ENCODE measurements at regions not wholly inside any gene's neighbourhood (a gene's known extent, or its start where the extent isn't known, plus 50 kb on each side); places are given as distances from the start of the nearest gene placed in this dataset.

DNA sequence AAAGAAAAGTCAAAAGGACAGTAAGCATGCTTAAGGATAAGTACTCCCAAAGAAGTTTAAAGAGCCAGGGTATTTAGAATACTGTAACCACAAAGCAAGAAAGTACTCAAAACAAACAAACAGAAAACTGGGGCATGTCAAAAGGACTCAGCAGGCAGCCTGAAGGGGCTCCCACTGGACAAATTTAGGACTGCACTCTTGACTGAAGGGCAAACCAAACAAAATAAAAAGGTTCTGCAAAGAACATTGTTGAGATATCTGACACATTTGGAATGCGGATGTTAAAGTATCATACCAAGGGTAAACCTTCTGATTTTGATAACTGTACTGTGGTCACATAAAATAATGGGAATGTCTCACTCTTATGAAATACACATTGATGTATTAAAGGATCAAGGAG, 157.4 kb downstream of the TNFSF13B start (continued):
- TF ChIP-seq SIN3A (IDR thresholded peaks at IDR 0.05; ENCODE audit: borderline replicate concordance, low read depth, low read length) = no peak
- TF ChIP-seq RAD21 (IDR thresholded peaks at IDR 0.05; ENCODE audit: low read length) = no peak
- TF ChIP-seq, protein P1, sequence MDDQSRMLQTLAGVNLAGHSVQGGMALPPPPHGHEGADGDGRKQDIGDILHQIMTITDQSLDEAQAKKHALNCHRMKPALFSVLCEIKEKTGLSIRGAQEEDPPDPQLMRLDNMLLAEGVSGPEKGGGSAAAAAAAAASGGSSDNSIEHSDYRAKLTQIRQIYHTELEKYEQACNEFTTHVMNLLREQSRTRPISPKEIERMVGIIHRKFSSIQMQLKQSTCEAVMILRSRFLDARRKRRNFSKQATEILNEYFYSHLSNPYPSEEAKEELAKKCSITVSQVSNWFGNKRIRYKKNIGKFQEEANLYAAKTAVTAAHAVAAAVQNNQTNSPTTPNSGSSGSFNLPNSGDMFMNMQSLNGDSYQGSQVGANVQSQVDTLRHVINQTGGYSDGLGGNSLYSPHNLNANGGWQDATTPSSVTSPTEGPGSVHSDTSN (IDR thresholded peaks at IDR 0.05) = no peak

- Histone ChIP-seq H4K20me1 (ENCODE audit: insufficient read depth) (no peaks in the 10 kb centered on the region), H3K27me3 (ENCODE audit: insufficient read depth) (no peaks in the 10 kb centered on the region), H3K9me2 (no peaks in the 10 kb centered on the region), H3K4me3 (ENCODE audit: low read depth in 2 of 2, low read length in 1 of 2) (no peak overlapping the region), H3K36me3 (replicated peaks in 1 of 2; ENCODE audit: control insufficient read depth in 1 of 2, insufficient read depth in 2 of 2, low read length in 1 of 2) (no peaks in the 10 kb centered on the region), H2AFZ (ENCODE audit: low read depth) (no peak overlapping the region), H3K4me2 (no peak overlapping the region), H3K9me3 (no peaks in the 10 kb centered on the region), H3K79me2 (ENCODE audit: insufficient read depth) (no peaks in the 10 kb centered on the region), H3K9ac (no peak overlapping the region), H3F3A (replicated peaks; ENCODE audit: insufficient read depth) (no peaks in the 10 kb centered on the region), H3K27ac (ENCODE audit: low read depth in 2 of 2, low read length in 1 of 2) (no peak overlapping the region), H3K4me1 (ENCODE audit: control insufficient read depth in 1 of 2, insufficient read depth in 2 of 2, low read depth in 1 of 2, low read length in 1 of 2) (no peaks in the 10 kb centered on the region)
- POLR2A ChIA-PET = no interaction called here
- CTCF ChIA-PET = interaction anchor here (0.7 kb wide), 1 partner anchor 13 kb away, joined by 3 read pairs; no protein-coding TSS in a partner anchor
- DNase-seq = no peak
- WGBS (ENCODE audit: low lambda C conversion rate) = 17% methylated on average over 4 of the region's 4 CpGs
- TF ChIP-seq CTCF (IDR thresholded peaks at IDR 0.05) = no peak
- TF ChIP-seq TCF12 (IDR thresholded peaks at IDR 0.05) = no peak
- no peak for TF ChIP-seq EP300 (IDR thresholded peaks at IDR 0.05; ENCODE audit: borderline replicate concordance in 1 of 2, low read depth in 1 of 2, low read length in 1 of 2)
- TF ChIP-seq TAF1 (IDR thresholded peaks at IDR 0.05; ENCODE audit: borderline replicate concordance, low read depth, low read length) = no peak
- TF ChIP-seq TEAD4 (IDR thresholded peaks at IDR 0.05; ENCODE audit: borderline replicate concordance, insufficient read depth) = no peak
- no peak for TF ChIP-seq USF1 (IDR thresholded peaks at IDR 0.05; ENCODE audit: borderline replicate concordance, low read depth)
- TF ChIP-seq CHD2 (IDR thresholded peaks at IDR 0.05; ENCODE audit: low read length, partially characterized antibody) = no peak
- TF ChIP-seq NFIC (IDR thresholded peaks at IDR 0.05; ENCODE audit: borderline replicate concordance) = no peak
- no peak for TF ChIP-seq EZH2phosphoT487 (IDR thresholded peaks at IDR 0.05; ENCODE audit: borderline replicate concordance, low read depth)
- TF ChIP-seq RAD21 (IDR thresholded peaks at IDR 0.05; ENCODE audit: low read length) = no peak
- no peak for TF ChIP-seq JUND (IDR thresholded peaks at IDR 0.05)
- TF ChIP-seq MEF2A (IDR thresholded peaks at IDR 0.05; ENCODE audit: borderline replicate concordance, low read depth) = no peak
- TF ChIP-seq, protein P1 (IDR thresholded peaks at IDR 0.05) = no peak
- no peak for TF ChIP-seq MAX (IDR thresholded peaks at IDR 0.05; ENCODE audit: low read depth)
- TF ChIP-seq RCOR1 (IDR thresholded peaks at IDR 0.05; ENCODE audit: low read length) = no peak
- no peak for TF ChIP-seq SMC3 (IDR thresholded peaks at IDR 0.05; ENCODE audit: low read depth, low read length)
- TF ChIP-seq NRF1 (IDR thresholded peaks at IDR 0.05; ENCODE audit: low read depth, low read length) = no peak
- no peak for TF ChIP-seq FOXM1 (IDR thresholded peaks at IDR 0.05; ENCODE audit: low read depth)
These were observed 157.8 kb downstream of the TNFSF13B start for GRCh38 chr13:108427355-108427754.

Measured in SK-N-SH (cell line).